GM19099 (cell line): ENCODE measurements at regions not wholly inside any gene's neighbourhood (a gene's known extent, or its start where the extent isn't known, plus 50 kb on each side); places are given as distances from the start of the nearest gene placed in this dataset.

Experiments used
- POLR2A ChIP-seq: IDR thresholded peaks from 3 replicates; pipeline ENCODE4 v1.6.1; 2011; ENCODE audit warnings: low read depth; ENCODE audit not compliant: insufficient read length; ENCODE audit errors: extremely low read depth

DNA sequence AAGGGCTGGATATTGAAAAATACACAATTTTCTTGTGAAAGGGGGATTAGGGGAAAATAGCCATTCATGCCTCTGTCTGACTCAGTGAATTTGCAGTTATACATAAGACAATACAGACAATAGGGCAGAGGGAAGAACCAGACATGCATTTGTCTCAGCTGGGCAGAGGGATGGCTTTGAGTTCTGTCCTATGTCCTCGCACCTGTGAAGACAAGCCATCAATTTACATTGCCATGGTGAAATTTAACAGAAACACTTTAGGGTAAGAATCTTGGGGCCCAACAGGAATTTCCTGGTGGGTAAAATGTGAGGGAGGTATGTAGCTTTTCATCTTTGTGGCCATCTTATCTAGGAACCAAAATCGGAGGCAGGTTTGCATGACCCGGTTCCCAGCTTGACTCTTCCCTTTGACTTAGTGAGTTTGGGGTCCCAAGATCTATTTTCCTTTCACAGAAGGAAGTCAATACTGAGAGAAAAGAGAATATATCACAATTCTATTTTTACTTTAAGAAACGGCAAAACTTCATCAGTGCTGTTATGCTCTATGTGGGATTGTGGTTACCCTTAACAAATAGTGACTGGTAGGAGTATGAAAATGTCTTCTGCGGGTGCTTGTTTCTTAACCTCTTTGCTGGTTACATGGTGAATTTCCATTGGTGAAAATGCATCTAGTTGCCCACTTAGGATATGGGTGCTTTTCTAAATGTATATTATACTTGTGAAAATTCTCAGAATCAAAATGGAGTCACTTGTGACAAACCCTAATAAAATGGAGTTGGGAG lies 221.8 kb downstream of the SPP2 start:
- TF ChIP-seq POLR2A: no peak

DNA sequence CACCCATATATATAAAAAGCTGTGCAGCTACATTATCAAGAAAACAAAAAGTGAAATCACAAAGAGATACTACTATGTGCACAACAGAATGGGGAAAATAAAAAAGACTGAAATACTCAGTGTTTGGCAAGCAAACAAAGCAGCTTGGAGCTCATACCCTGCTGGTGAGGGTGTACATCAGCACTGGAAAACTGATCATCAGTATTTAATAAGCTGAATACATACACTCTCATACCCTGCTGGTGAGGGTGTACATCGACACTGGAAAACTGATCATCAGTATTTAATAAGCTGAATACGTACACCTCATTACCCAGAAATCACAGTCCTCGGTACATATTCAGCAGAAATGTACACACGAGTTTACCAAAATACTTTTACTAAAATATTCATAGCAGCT lies 220.8 kb downstream of the SPP2 start:
- no peak for TF ChIP-seq POLR2A

DNA sequence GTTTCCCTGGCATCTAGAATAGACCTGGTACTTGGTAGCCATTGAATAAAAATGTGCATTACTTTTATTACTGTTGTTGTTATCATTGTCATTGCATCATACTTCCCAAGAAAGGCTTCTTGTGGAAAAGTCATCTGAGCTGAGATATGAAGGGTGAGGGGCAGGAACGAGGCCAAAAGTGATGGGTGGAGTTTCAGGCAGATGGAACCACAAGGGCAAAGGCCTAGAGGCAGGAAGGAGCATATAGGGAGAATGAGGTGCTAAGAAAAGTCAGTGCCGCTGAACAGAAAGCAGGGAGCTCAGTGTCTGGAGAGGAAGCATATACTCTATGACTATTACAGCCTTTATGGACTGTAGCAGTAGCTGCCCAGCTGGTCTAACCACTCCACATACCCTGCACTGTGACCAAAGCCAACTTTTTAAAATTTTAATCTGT lies 219.3 kb downstream of the SPP2 start:
- TF ChIP-seq POLR2A: no peak

DNA sequence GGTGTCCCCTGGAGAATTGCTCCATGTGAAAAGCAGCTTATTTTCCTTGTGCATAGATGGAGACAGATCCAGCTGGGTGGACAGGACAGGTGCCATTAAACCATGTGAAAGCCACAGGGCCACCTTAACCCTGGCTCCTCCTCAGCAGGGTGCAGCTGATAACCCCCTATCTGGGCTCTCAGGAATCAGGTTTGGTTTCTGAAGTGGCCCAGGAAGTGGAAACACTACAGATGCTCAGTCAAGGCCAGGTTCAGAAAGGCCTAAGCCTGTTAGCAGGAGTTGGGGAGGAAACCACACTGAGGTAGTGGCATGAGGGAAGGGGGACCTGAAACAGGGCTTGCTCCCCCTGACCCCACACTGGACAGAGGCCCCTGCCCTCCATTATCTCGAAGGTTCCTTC lies 217.0 kb downstream of the SPP2 start:
- no peak for TF ChIP-seq POLR2A

DNA sequence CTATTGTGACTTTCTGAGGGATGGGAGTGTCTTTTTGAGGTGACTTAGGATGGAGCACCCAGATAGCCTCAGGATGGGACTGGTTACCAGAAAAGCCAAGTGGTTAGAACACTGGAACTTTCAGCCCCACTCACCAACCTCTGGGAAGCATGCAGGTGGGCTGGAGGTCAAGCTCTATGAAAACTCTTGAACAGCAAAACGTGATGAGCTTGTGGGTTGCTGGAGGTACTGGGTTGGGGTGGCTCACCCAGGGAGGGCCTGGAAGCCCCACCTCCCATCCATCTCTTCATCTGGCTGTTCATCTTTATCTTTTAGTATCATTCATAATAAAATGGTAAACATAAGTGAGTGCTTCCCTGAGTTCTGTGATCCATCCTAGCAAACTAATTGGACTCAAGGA lies 216.4 kb downstream of the SPP2 start:
- TF ChIP-seq POLR2A: no peak

DNA sequence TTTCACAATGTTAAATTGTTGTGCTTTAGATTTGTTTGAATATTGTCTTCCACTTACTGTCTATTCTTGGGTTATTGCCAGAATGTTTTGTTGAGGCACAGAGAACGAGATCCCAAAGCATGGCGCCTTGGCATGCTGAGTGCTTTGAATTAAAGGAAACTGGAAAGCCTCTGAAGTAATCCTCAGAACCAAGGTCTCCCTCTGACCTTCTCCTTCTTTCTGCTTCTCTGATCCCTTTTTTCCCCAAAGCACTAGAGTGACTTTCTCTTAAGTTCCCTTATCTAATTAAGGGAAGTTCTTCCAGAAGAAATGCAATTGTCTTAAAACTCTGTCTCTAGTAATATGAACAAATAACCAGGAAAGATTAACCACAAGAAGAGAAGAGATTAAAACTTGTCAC lies 214.7 kb downstream of the SPP2 start:
- no peak for TF ChIP-seq POLR2A

DNA sequence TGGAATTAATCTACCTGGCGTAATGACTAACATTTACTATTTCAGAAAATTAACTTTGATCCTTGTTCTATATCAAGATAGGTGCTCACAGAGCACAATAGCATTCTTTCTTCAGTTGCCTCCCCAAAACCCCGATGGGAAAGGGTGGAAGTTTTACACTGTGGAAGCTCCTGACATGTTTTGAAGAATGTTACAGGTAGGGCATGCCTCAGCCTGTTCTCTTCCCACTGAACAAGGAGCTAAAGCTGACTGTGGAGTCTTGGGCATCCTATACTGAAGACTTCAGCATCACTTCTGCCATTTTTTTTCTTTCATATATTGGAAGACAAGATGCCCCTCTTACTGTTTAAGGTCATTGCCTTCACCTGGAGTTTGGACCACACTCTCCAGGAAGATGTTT lies 211.2 kb downstream of the SPP2 start:
- TF ChIP-seq POLR2A: no peak

DNA sequence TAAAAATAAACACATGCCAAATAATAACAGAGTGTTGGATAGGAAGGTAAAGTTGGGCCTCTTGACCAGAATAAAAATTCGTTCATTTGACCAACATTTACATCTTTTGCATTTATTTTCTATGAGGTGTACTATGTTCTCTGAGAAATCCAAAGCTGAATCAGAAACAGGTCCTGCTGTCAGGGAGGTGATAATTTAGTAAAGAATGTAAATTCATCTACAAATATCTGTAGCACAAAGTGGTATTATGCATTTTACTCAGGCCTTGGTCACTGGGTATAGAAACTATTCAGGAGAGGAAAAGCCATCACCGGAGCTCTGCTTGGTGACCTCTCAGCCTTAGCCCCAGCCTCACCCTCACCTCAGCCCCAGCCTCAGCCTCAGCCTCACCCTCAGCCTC lies 208.9 kb downstream of the SPP2 start:
- no peak for TF ChIP-seq POLR2A

DNA sequence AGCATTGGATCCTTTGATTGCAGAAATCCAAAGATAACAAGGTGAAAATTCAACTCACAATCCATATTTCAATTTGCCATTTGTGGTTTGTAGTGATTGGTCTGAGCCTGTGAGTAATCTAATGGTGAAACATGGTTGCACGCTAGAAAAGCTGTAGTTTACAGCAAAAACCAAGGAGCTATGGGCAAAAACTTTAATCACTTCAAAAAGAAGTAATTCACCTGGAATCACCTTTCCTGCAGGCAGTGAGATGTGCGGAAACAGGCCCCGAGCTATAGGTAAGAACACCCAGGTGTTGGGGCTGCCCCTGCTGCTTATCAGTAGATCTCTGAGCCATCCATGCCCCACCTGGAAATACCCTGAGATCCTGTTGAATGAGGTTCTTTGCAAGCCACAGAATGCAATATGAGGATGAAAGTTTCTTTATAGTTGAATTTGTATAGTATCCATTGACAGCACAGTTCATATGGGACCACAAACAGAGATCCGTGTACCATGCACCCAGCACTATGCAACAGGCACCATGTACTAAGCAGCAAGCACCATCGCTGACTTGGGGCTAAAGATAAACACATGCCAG lies 208.2 kb downstream of the SPP2 start:
- TF ChIP-seq POLR2A: no peak

DNA sequence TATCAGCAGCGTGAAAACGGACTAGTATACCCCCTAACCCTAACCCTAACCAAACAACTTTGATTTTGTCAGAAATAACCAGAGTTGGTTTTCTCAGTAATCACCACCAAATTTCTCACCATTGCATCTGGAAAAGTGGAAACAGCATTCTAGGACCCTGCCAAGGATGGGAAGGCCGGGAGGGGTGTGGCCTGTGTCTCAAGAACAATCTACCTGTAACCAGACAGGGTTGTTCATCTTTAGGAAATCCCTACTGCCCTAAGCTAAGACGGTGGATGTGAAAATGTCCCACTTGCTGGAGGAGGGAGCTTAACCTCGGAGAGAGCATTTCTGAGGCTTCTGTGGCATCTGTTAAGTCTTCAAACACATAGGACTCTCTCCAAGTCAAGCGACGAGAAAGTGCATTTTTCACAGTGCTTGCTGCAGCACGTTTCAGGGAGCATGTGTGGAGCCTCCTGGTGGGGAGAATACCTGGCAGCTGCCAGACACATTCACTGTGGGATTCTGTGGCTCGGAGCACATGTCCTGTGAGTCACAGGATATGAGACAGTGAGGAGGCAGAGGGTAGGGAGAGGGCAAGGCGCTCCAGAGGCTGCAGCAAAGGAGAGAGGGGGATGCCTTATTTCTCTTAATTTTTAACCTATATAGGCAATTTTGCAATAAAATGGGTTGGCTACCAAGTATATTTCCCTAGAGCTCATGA lies 207.5 kb downstream of the SPP2 start:
- no peak for TF ChIP-seq POLR2A

DNA sequence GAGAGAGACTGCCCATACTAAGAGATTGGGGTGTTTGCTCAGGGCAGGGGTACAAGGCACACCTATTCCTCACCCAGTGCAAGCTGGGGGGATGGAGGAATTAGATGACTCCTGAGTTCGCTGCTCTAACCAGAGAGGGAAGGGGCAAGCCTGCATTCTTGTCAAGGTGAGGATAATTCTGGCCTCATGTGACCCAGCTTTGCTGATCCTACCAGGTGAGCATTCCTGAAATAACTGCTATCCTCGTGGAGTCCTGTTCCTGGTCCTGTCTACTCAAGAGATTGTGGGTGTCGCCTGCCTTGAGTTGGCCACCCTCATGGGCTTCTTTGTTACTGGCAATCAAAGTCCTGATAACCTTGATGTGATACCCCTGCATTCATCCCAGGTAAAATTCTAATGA lies 206.0 kb downstream of the SPP2 start:
- no peak for TF ChIP-seq POLR2A

DNA sequence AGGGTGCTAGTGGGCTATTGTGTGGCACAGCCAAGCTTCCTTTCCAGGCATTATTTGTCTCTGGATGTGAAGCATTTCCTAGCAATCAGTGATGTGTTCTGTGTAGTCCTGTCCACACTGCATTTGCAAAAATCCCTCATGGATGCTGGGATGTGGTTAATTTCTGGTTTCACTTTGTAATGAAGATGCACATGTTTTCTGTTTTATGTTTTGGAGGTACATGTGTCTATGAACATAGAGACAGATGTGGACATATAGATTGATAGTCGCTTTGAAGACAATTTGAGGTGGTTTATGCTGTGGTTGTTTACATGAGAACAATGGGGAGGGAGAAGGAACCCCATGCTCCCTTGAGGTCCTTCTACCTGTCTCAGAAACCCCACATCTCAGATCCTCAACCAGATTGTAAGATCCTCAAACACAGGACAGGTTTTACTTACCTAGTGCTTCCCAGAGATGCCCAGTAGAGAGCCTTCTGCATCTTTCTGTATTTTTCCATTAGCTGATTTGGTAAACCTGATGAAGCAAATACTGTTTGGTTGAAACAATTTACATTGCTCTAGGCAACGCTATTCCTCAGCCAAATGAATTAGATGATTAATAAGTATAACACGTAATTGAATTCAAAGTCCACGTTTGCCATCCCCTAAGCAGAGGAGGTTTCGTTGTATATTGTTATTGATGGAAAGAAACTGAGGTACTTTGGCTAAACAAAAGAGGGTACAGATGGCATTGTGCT lies 204.4 kb downstream of the SPP2 start:
- no peak for TF ChIP-seq POLR2A

DNA sequence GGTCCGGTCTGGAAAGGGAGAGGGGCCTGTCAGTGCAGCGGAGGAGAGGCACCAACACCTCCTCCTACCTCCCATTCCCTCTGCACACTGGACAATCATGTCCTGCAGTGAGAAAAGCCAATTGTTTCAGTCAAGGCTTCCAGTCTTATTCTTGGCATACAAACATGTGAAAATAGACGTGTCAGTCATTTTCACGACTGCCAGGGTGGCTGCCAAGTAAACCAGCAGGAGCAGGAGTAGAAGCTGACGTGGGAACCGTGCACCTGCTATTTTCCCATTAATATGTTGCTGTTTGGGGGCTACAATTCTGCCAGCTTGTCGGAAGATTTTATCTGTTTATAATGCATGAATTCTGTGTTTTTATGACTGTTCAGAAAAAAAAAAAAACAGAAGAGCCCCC lies 202.3 kb downstream of the SPP2 start:
- TF ChIP-seq POLR2A: no peak

DNA sequence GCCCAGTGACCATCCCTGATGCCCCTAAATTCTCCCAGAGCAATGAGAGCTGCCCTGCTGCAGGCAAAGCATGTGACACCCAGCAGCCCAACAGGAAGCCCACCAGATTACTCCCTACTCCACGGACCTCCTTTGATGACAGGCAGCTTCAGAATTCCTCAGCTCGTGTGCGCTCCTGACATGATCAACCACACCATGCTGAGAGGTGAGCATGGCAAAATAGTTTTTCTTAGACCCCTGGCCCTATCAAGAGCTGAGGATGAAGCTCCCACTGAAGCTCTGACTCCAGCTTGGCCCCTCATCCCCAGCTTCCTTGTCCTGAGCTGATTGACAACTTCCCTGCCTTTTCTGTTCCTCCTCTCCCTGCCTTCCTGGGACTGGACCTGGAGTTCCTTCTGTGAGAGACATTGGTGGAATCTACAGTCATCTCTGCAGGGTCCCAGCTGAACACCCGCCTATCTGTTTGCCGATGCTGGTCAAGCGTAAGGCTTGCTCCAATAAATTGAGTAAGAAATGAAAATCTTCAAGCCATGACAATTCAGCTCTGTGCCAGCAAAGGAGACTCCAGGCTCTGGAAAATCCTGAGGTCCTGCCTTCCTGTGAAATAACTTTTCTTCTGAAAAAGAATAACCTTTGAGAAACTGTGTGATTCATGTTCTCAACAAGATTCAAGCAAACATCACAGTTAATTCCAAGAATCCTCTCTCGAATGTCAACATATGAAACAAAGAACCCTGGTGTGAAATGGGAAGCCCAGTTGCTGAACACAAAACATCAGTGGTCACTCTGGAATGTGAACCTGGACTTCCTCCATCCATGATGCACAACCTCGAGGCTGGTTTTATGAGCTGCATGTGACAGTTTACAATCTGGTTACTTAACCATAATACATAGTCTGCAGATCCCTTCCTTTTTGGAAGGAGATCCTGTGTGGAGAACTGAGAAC lies 201.1 kb downstream of the SPP2 start:
- no peak for TF ChIP-seq POLR2A

DNA sequence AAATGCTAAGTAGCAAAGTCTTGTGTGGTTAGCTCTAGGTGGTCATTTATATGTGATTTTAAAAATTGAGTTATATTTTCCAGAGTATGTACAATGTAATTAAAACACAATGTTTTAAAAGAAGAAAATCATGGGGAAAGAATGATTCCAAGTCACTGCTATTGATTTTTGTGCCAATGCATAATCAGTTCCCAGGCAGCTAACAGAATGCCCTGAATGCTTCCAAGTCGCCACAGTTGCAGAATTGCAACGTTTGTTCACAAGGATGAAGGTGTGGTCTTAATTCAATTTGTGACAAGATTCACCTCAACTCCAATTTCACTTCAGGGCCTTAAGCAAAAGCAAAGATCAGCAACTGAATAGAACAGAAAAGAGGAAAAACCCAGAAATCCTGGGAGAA lies 200.4 kb downstream of the SPP2 start:
- no peak for TF ChIP-seq POLR2A

DNA sequence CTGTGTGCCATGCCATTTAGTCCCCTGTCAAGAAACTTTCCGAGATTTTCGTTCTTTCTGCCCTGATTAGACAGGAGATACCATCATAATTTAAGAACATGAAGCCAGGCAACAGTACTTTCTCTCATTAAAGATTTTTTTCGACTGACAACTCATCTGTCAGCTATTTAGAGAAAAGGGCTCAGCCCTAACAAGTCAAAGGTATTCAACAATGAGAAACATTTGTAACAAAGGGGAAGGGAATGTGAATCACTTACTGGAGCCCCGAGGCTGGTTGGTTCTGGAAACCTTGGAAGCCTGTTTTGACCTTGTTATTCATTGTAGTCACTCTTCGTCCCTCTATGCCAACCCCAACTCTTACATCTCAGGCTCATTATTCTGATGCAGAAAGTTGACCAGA lies 199.4 kb downstream of the SPP2 start:
- TF ChIP-seq POLR2A: no peak
